ENCODE measurements at regions not wholly inside any gene's neighbourhood (a gene's known extent, or its start where the extent isn't known, plus 50 kb on each side); places are given as distances from the start of the nearest gene placed in this dataset.
"Not testable (repeated sequence)": the region's sequence is repeated elsewhere in the genome, so short reads cannot be mapped to it uniquely, and the experiment has no call there.

DNA sequence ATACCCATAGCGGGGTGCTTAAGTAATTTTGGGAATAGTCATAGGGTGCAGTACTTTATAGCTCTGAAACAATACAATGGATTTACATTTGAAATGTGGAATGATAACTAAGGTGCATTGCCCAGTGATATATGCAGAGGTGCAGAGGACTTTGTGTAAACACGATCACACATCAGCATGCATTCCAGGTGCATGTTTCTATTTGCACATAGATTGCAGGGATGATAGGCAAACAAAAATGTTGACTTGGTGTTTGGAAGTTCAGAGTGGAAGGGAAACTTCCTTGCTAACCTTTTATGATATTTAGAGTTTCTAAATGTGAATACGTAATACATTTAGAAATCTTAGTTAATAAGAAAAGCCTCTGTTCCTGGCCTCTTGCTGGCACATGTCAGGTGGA lies 941.5 kb downstream of the TUBA3C start:
- DNase-seq, ATAC-seq: not testable (repeated sequence)

- not testable (repeated sequence) for DNase-seq, ATAC-seq
These were observed 943.0 kb downstream of the TUBA3C start for GRCh38 chr13:18238586-18238985.

- DNase-seq, result no peak
- ATAC-seq, result no peak
These were observed 945.2 kb downstream of the TUBA3C start for GRCh38 chr13:18236528-18236815.

GRCh38 chr13:18235756-18236527 lies 945.7 kb downstream of the TUBA3C start:
- DNase-seq (no peak), ATAC-seq (no peak)

DNA sequence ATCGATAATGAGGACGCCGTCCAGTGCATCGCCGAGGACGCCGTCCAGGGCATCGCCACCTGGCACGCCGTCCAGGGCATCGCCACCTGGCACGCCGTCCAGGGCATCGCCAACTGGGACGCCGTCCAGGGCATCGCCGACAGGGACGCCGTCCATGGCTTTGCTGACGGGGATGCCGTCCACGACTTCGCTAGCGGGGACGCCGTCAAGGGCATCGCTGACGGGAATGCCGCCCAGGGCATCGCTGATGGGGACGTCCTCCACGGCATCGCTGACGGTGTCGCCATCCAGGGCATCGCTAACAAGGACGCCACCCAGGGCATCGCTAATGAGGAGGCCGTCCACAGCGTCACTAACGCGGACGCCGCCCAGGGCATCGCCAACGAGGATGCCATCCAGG lies 946.5 kb downstream of the TUBA3C start:
- no peak for DNase-seq
- ATAC-seq, result no peak

DNA sequence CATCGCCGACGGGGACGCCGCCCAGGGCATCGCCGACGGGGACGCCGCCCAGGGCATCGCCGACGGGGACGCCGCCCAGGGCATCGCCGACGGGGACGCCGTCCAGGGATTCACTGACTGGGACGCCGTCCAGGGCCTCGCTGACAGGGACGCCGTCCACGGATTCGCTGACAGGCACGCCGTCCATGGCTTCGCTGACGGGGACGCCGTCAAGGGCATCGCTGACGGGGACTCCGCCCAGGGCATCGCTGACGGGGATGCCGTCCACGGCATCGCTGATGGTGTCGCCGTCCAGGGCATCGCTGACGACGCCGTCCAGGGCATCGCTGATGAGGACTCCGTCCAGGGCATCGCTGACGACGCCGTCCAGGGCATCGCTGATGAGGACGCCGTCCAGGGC lies 947.2 kb downstream of the TUBA3C start:
- ATAC-seq, DNase-seq: not testable (repeated sequence)

GRCh38 chr13:18233783-18234299 lies 947.8 kb downstream of the TUBA3C start:
- DNase-seq (no peak), ATAC-seq (no peak)

DNA sequence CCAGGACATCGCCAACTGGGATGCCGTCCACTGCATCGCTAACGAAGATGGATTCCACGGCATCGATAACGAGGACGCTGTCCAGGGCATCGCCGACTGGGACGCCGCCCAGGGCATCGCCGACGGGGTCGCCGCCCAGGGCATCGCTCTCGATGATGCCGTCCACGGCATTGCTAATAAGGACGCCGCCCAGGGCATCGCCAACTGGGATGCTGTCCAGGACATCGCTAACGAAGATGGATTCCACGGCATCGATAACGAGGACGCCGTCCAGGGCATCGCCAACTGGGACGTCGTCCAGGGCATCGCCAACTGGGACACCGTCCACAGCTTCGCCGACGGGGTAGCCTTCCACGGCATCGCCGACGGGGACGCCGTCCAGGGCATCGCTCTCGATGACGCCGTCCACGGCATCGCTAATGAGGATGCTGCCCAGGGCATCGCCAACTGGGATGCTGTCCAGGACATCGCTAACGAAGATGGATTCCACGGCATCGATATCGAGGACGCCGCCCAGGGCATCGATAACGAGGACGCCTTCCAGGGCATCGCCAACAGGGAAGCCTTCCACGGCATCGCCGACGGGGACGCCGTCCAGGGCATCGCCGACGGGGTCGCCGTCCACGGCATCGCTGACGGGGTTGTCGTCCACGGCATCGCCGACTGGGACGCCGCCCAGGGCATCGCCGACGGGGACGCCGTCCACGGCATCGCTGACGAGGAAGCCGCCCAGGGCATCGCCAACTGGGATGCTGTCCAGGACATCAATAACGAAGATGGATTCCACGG lies 948.4 kb downstream of the TUBA3C start:
- no peak for ATAC-seq
- DNase-seq, result no peak

- DNase-seq (no peak), ATAC-seq (no peak)
These were observed 949.2 kb downstream of the TUBA3C start for GRCh38 chr13:18232298-18232993.

DNA sequence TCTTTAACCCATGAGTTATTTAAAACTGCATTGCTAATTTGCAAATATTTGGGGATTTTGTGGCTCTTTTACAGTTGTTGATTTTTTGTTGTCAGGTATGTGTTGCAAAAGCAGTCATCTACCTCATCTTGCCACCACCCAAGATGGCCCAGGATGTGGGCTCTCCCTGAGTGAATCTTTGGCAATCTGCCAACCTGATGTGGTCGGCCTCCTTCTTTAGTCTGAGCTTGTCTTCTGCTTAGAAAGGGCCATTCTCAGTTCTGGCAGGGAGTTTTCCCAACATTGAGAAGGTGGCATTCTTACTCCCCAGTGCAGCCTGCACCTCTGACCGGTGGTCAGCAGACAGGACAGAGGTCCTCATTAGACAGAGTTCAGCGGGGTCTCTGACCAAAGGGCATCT lies 957.2 kb downstream of the TUBA3C start:
- not testable (repeated sequence) for ATAC-seq, DNase-seq

- ATAC-seq, result peak; percentile 33
- not testable (repeated sequence) for DNase-seq
These were observed 966.9 kb downstream of the TUBA3C start for GRCh38 chr13:18214689-18215088.

GRCh38 chr13:18213511-18213910 lies 968.1 kb downstream of the TUBA3C start:
- not testable (repeated sequence) for ATAC-seq, DNase-seq

GRCh38 chr13:18212873-18213272 lies 968.8 kb downstream of the TUBA3C start:
- peak; percentile 59 for DNase-seq
- ATAC-seq, result peak; percentile 33

- DNase-seq (peak; percentile 3), ATAC-seq (peak; percentile 87)
These were observed 969.7 kb downstream of the TUBA3C start for GRCh38 chr13:18211752-18212560.

DNA sequence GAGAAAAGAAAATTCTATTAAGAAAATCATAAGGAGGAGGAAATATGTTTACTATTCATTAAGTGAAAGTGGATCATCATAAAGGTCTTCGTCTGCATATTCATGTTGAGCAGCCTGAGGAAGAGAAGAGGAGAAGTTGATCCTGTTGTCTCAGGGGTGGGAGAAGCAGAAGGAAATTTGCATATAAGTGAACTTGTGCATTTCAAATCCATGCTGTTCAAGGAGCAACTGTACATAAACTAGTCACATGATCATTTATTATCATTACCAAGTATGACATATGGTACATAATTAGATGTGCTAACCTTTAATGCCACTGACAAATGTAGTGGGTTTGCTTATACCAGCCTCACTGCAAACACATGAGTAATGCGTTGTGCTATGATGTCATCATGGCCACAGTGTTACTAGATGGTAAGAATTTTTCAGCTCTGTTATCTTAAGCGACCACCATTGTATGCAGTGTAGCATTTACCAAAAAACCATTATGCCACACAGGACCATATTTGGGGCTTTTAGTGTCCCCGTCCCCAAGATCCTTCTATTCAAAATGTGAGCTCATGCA lies 976.9 kb downstream of the TUBA3C start:
- not testable (repeated sequence) for ATAC-seq, DNase-seq

GRCh38 chr13:18195365-18195678 lies 986.3 kb downstream of the TUBA3C start:
- DNase-seq, result not testable (repeated sequence)
- ATAC-seq, result peak; percentile 6

- not testable (repeated sequence) for ATAC-seq, DNase-seq
These were observed 986.8 kb downstream of the TUBA3C start for GRCh38 chr13:18194631-18195364.

DNA sequence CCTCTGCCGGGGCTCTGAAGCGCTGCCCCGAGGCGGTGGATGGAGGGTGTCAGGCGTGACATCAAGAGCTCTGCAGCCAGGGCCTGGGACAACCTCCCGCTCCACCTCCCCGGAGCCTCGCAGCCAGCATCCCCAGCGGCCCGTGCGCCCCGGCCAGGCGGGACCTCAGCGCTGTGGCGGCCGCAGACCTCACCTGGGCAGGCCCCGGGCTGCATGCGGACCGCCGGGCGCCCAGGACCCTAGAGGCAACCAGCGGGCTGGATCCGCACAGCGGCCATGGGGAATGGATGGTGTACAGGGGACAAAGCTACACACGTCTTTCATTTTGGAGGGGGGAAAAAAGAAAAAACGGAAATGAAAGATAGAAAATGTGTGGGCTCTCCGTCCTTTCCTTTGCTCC lies 987.5 kb downstream of the TUBA3C start:
- not testable (repeated sequence) for ATAC-seq, DNase-seq
